ENCODE measurements at regions not wholly inside any gene's neighbourhood (a gene's known extent, or its start where the extent isn't known, plus 50 kb on each side); places are given as distances from the start of the nearest gene placed in this dataset.

GRCh38 chr7:110336423-110336822 is 754.5 kb upstream of the LRRN3 start:
- no peak for FAIRE-seq

DNA sequence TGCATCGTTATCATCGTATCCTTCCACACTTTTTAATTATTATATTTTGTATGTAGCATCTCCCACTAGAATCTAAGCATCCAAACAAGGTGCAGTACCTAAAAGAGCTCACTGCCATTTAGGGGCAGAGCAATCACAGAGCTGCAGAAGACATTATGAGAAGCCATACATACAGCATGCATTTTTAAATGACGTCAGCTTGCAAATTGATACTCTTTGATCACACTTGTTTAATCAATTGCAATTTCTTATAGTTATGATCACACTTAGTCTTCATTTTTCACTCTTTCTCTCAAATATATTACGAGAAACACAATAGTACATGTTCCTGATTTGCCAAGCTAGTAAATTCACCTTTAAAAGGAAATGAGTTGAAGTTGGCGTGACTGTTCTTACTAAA is 753.3 kb upstream of the LRRN3 start:
- no peak for FAIRE-seq

- FAIRE-seq = no peak
Observed at GRCh38 chr7:110347081-110347480, 743.8 kb upstream of the LRRN3 start.

DNA sequence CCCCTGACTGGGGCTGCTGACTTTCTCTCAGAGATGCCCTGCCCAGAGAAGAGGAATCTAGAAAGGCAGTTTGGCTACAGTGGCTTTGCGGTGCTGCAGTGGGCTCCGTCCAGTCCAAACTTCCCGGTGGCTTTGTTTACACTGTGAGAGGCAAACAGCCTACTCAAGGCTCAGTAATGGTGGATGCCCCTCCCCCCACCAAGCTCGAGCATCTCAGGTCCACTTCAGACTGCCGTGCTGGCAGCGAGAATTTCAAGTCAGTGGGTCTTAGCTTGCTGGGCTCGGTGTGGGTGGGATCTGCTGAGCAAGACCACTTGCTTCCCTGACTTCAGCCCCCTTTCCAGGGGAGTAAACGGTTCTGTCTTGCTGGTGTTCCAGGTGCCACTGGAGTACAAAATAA is 734.5 kb upstream of the LRRN3 start:
- no peak for FAIRE-seq

DNA sequence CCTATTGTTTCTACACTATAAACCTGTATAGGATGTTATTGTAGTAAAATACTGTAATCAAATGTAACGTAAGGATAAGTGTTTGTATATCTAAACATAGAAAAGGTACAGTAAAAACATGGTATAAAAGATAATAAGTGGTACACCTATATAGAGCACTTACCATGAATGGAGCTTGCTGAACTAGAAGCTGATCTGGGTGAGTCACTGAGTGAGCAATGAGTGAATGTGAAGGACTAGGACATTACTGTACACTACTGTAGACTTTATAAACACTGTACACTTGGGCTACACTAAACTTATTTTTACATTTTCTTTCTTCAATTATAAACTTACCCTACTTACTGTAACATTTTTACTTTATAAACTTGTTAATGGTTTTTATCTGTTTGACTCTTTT is 732.9 kb upstream of the LRRN3 start:
- FAIRE-seq = no peak

- FAIRE-seq = no peak
Observed at GRCh38 chr7:110371709-110372108, 719.2 kb upstream of the LRRN3 start.

- no peak for FAIRE-seq
Observed at GRCh38 chr7:110372685-110373084, 718.2 kb upstream of the LRRN3 start.

DNA sequence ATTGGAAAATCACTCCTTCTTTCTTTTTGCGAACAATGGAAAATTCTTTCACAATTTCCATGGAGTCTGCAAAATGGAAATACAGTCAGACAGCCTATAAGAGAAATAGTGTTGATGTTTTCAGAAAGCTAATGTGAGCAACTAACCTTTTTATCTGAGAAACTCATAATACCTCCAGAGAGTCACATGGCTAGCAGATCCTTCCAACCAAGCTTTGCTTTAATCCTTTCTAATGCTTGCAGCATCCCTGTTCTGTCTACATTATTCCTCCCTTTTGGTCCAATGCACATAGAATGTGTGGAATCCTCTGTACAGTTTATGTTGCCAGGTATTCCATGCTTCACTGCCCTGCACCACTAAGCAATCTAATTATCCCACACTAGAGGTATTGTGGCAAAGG is 717.5 kb upstream of the LRRN3 start:
- no peak for FAIRE-seq

DNA sequence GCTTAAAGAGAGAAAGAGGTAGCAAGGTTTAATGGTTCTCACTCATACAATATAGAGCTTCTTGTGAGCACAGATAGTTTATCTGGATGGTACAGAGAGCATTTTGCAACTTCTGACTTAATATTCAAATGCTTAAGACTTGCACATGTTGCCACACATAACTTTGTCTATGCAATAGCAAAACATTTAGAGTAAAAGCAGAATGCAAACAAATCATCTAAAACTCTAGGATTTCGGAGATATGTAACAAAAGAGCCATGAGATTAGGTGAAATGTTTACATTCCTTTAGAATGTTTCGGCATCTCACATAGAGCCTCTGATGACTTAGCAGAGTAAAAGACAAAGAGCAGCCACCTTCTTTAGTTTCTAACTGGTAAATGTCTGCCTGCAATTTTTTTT is 717.1 kb upstream of the LRRN3 start:
- FAIRE-seq = no peak

- no peak for FAIRE-seq
Observed at GRCh38 chr7:110375068-110375467, 715.9 kb upstream of the LRRN3 start.

DNA sequence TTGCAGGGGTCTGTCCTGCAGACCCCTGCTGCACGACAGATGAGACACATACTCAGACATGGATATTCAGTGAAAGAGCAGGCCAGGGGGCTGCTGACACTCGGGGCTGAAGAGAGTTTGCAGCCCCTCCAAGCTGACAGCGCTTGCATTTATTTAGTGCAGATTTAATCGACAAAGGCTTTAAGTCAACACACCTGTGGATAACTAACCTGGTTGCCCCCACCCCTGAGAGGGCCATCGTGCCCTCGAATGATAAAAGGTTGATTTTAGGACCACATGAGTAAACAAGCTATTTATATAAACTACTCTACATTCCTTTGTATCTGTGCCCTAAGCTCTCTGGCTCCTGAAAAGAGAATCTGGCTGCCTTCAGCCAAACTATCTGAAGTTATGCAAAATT is 708.2 kb upstream of the LRRN3 start:
- no peak for FAIRE-seq

GRCh38 chr7:110386006-110386405 is 704.9 kb upstream of the LRRN3 start:
- FAIRE-seq = no peak

GRCh38 chr7:110386913-110387312 is 704.0 kb upstream of the LRRN3 start:
- no peak for FAIRE-seq

- FAIRE-seq = no peak
Observed at GRCh38 chr7:110387689-110388088, 703.2 kb upstream of the LRRN3 start.

GRCh38 chr7:110388457-110388856 is 702.5 kb upstream of the LRRN3 start:
- FAIRE-seq = no peak

GRCh38 chr7:110396021-110396420 is 694.9 kb upstream of the LRRN3 start:
- no peak for FAIRE-seq

- no peak for FAIRE-seq
Observed at GRCh38 chr7:110397927-110398660, 692.8 kb upstream of the LRRN3 start.

- no peak for FAIRE-seq
Observed at GRCh38 chr7:110399421-110399820, 691.5 kb upstream of the LRRN3 start.

DNA sequence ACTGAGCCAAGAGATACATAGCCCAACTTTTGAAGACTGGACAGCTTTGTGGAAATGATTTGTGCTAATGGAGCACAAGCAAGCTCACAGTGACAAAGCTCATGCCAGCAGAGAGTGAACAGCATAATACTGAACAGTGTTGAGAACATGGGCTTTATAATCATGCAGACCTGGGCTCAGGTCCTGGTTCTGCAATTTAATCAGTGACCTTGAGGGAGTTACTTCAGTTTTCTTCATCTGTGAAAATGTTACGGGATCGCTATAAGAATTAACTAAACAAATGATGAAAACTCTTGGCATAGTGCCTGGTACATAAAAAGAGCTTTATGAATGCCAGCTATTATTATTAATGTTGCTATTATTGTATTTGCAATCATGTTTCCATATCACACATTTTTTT is 690.5 kb upstream of the LRRN3 start:
- no peak for FAIRE-seq

- FAIRE-seq = no peak
Observed at GRCh38 chr7:110407242-110407641, 683.7 kb upstream of the LRRN3 start.

DNA sequence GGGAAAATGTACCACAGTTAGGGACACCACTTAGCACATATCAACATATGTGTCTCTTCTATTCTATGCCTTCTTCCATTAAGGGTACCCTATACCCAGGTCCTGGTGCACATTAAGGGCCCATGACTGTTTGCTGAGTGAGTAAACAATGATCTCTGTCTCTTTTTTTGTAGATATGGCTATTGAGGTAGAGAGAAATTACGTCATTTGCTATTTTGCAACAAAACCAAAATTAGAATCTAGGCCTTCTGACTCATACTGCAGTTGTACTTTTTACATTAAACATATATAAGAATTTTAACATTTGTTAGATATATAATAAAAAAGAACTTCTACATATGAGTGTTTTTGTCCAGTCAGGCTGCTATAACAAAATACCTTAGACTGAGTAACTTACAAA is 683.2 kb upstream of the LRRN3 start:
- no peak for FAIRE-seq

DNA sequence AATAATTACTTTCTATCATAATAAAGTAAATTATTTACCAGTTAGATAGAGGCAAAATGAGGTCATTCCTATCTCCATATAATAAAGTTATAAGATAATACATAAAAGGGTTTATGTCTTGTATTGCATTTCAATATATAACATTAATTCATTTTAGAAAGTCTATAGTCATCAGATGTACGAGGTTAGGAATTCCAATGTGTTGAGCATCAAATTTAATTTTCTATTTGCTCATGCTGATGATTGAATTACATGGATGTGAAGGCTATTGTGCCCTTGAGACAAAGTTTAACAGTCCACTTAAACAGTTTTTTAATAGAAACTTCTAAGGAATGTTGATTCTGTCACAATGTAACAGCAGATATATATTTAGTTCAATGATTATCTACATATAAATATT is 678.3 kb upstream of the LRRN3 start:
- FAIRE-seq = no peak

- no peak for FAIRE-seq
Observed at GRCh38 chr7:110413038-110413437, 677.9 kb upstream of the LRRN3 start.

DNA sequence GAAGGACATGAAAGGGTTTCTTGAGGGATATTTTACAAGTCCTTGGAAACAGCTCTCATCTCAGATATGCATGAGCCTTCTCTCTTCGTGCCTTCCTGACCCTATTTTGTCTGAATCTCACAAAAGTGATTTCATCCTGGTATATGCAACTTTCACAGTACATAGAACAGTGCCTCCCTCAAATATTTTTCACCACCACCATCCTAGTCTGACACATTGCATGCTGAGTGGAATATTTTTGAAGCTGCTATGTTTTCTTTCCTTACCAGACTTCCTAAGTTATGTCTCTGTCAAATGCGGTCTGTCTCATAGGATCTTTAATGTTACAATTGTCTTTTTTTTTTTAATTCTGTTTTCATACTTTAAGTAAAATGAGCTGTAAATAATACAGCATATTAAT is 673.3 kb upstream of the LRRN3 start:
- no peak for FAIRE-seq

- no peak for FAIRE-seq
Observed at GRCh38 chr7:110418659-110419280, 672.2 kb upstream of the LRRN3 start.

All from endometrium (tissue), 2 donors.